Prostate gland (tissue), 2 donors: ENCODE measurements at regions not wholly inside any gene's neighbourhood (a gene's known extent, or its start where the extent isn't known, plus 50 kb on each side); places are given as distances from the start of the nearest gene placed in this dataset.

Experiments used
- DNase-seq: peaks from one replicate; pipeline ENCODE4 v3.0.0-alpha.2; 2019; ENCODE audit warnings: low spot score
- H3K27ac ChIP-seq, 2 donors: fragments of 200-600 bp; sonication (generic); 2 replicates each; pipeline ENCODE4 v1.5.1; 2017 to 2019
- H3K27me3 ChIP-seq: fragments of 200-600 bp; sonication (generic); replicated peaks from 2 replicates; pipeline ENCODE4 v1.5.1; 2019; ENCODE audit not compliant: insufficient read depth
- H3K36me3 ChIP-seq, 2 donors: fragments of 200-600 bp; sonication (generic); 1 replicate in 1 of 2; 2 replicates in 1 of 2; pipeline versions ENCODE4 v1.5.1 to v1.8.1; 2017 to 2019
- H3K4me1 ChIP-seq: fragments of 200-600 bp; sonication (generic); replicated peaks from 2 replicates; pipeline ENCODE4 v1.5.1; 2019
- H3K4me3 ChIP-seq, 2 donors: fragments of 200-600 bp; sonication (generic); 2 replicates each; pipeline ENCODE4 v1.5.1; 2017 to 2019
- H3K9me3 ChIP-seq: fragments of 200-600 bp; sonication (generic); 2 replicates; pipeline ENCODE4 v1.5.1; 2017
- POLR2A ChIP-seq: fragments of 450-650 bp; IDR thresholded peaks from one replicate; pipeline ENCODE4 v1.6.1; 2016; ENCODE audit warnings: antibody characterized with exemption, mild to moderate bottlenecking
- POLR2AphosphoS5 ChIP-seq: sonication (generic); formaldehyde crosslinking; IDR thresholded peaks from one replicate; pipeline ENCODE4 v1.6.1; 2017; ENCODE audit warnings: antibody characterized with exemption
- WGBS: methylation state at CpG from one replicate; pipeline ENCODE4 v1.1.5; 2018; 5-methylcytosine and 5-hydroxymethylcytosine counted together
- intact Hi-C: fragments of 100-400 bp; cut with DNase I; formaldehyde crosslinking; loops from one replicate; pipeline ENCODE4 v1.14.2; 2022
- TF ChIP-seq, protein P1 (sequence below), 4 experiments: fragments of 200-600 bp in 2 of 4; fragments of 450-650 bp in 2 of 4; sonication (generic) in 2 of 4; IDR thresholded peaks; 1 replicate in 3 of 4; 2 replicates in 1 of 4; pipeline ENCODE4 v1.5.1; 2016 to 2019; ENCODE audit warnings: antibody characterized with exemption in 4 of 4, mild to moderate bottlenecking in 2 of 4, moderate library complexity in 2 of 4

DNA sequence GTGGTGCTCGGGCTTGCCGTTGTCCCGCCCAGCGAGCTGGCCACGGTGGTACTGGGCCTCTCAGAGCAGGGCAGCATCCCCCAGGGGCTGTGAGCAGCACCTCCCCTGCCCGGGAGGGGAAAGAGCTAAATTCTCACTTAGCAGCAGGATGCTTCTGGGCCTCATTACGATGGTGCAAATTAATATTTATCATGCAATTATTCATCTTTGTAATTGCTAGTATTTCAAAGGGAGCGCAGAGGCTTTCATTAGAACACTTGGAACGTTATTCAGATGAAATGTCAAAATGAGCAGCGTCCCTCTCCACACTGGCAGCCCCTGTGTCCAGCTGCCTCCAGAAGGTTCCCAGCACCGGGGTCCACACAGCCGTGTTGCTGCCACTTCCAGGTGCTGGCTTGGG is 95.9 kb upstream of the PRR5 start:
- DNase-seq: no peak
- 73% methylated on average over 12 of the region's 12 CpGs for WGBS
- intact Hi-C loops: no loop called here
- no peaks in the 10 kb centered on the region for H3K4me1 ChIP-seq
- no peaks in the 10 kb centered on the region for H3K27me3 ChIP-seq
- H3K9me3 ChIP-seq: no peaks in the 10 kb centered on the region
- no peak overlapping the region for H3K27ac ChIP-seq
- no peak overlapping the region for H3K4me3 ChIP-seq
- no peak for TF ChIP-seq POLR2AphosphoS5
- no peak for TF ChIP-seq POLR2A
- TF ChIP-seq, protein P1, sequence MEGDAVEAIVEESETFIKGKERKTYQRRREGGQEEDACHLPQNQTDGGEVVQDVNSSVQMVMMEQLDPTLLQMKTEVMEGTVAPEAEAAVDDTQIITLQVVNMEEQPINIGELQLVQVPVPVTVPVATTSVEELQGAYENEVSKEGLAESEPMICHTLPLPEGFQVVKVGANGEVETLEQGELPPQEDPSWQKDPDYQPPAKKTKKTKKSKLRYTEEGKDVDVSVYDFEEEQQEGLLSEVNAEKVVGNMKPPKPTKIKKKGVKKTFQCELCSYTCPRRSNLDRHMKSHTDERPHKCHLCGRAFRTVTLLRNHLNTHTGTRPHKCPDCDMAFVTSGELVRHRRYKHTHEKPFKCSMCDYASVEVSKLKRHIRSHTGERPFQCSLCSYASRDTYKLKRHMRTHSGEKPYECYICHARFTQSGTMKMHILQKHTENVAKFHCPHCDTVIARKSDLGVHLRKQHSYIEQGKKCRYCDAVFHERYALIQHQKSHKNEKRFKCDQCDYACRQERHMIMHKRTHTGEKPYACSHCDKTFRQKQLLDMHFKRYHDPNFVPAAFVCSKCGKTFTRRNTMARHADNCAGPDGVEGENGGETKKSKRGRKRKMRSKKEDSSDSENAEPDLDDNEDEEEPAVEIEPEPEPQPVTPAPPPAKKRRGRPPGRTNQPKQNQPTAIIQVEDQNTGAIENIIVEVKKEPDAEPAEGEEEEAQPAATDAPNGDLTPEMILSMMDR (IDR thresholded peaks at IDR 0.05): no peak
- H3K36me3 ChIP-seq: no peaks in the 10 kb centered on the region

DNA sequence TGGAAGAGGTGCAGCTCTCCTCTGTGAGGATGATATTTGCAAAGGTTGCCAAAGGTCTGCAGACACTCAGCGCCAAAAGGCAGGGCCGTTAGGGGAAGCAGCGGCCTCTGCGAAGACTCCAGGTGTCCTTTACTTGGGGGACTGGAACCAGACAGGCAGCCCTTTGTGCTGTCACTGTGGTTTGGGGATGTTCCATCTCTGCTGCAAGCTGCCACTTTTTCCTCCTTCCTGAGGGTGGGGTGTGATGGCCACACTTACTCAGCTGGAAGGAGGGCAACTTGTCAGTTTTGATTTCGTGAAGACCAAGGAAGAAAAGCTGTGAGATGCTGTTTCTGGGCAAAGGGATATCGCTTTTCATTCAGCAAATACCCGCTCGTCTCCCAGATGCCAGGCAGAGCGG is 96.5 kb upstream of the PRR5 start:
- intact Hi-C loops: no loop called here
- TF ChIP-seq POLR2A (no peak), POLR2AphosphoS5 (no peak)
- TF ChIP-seq, protein P1 (IDR thresholded peaks at IDR 0.05): no peak
- WGBS: 58% methylated on average over 9 of the region's 9 CpGs

DNA sequence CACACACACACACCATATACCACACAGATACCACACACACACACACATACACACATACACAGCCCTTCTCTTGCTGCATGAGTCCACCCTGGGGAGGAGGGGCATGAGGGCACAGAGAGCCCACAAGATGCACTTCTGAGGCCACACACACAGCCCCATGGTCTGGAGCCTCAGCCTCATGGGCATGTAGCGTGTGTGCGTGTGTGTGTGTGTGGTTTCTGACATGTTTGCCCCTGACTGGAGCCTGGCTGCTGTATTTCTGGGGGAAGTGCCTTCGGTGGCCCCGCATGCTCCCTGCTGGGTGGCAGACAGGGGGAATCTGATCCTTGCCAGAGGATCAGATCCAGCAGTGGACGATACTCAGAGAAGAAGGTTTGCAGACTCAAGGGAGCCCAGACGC is 97.0 kb upstream of the PRR5 start:
- Histone ChIP-seq H3K27me3 (no peaks in the 10 kb centered on the region), H3K9me3 (no peaks in the 10 kb centered on the region), H3K4me3 (no peak overlapping the region), H3K36me3 (no peaks in the 10 kb centered on the region), H3K27ac (no peak overlapping the region), H3K4me1 (no peaks in the 10 kb centered on the region)
- intact Hi-C loops: no loop called here
- TF ChIP-seq, protein P1 (IDR thresholded peaks at IDR 0.05): no peak
- TF ChIP-seq POLR2AphosphoS5 (no peak), POLR2A (no peak)
- no peak for DNase-seq
- WGBS: 69% methylated on average over 6 of the region's 6 CpGs

More for the DNA sequence above, 96.5 kb upstream of the PRR5 start:
- no peak overlapping the region for H3K4me3 ChIP-seq
- H3K4me1 ChIP-seq: no peaks in the 10 kb centered on the region
- no peaks in the 10 kb centered on the region for H3K9me3 ChIP-seq
- no peak for DNase-seq
- no peaks in the 10 kb centered on the region for H3K27me3 ChIP-seq
- no peaks in the 10 kb centered on the region for H3K36me3 ChIP-seq
- H3K27ac ChIP-seq: no peak overlapping the region

DNA sequence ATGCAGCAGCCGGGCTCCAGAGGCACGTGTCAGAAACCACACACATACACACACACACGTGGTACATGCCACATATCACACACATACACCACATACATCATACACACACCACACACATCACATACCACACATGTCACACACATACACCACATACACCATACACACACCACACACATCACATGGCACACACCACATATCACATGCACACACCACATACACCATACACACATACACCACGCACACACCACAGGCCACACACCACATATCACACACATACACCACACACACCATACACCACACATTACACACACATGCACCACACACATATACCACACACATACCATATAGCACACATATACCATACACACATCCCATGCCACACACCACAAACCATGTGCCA is 97.5 kb upstream of the PRR5 start:
- Histone ChIP-seq H3K27ac (no peak overlapping the region), H3K36me3 (no peaks in the 10 kb centered on the region), H3K9me3 (no peaks in the 10 kb centered on the region), H3K27me3 (no peaks in the 10 kb centered on the region), H3K4me1 (no peaks in the 10 kb centered on the region), H3K4me3 (no peak overlapping the region)
- DNase-seq: no peak
- WGBS: 93% methylated on average over 4 of the region's 4 CpGs
- TF ChIP-seq POLR2A (no peak), POLR2AphosphoS5 (no peak)
- TF ChIP-seq, protein P1 (IDR thresholded peaks at IDR 0.05): no peak
- intact Hi-C loops: no loop called here

DNA sequence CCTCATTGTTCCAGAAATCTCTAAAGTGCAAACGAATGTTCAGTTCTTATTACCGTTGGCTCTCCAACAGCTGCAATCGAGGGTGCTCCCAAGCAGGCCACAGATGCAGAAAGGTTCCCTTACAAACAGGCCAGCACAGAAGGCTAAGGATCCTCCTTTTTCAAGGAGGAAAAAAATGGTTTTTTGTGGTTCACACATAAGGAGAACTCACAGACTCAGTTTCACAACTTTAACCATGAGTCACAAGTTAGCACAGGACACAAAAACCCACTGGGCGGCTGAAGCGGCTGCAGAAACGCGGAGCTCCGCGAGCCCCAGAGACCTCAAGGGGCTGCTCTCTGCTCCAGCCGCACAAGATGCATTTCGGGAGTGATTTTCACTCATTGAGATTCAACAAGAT is 98.2 kb upstream of the PRR5 start:
- intact Hi-C loops: no loop called here
- H3K27me3 ChIP-seq: no peaks in the 10 kb centered on the region
- no peak overlapping the region for H3K4me3 ChIP-seq
- WGBS: 85% methylated on average over 11 of the region's 11 CpGs
- DNase-seq: no peak
- H3K36me3 ChIP-seq: no peaks in the 10 kb centered on the region
- H3K9me3 ChIP-seq: no peaks in the 10 kb centered on the region
- H3K27ac ChIP-seq: no peak overlapping the region
- TF ChIP-seq POLR2A (no peak), POLR2AphosphoS5 (no peak)
- TF ChIP-seq, protein P1 (IDR thresholded peaks at IDR 0.05): no peak
- no peaks in the 10 kb centered on the region for H3K4me1 ChIP-seq
